Testis (tissue), 2 donors: ENCODE measurements at regions not wholly inside any gene's neighbourhood (a gene's known extent, or its start where the extent isn't known, plus 50 kb on each side); places are given as distances from the start of the nearest gene placed in this dataset.
"Not testable (repeated sequence)": the region's sequence is repeated elsewhere in the genome, so short reads cannot be mapped to it uniquely, and the experiment has no call there.

Experiments
- DNase-seq: peaks from one replicate; pipeline ENCODE4 v3.0.0-alpha.2; 2019
- H3K27ac ChIP-seq, 2 donors: fragments of 200-600 bp; sonication (generic); one replicate each; pipeline ENCODE4 v1.5.1; 2019
- H3K27me3 ChIP-seq: fragments of 200-600 bp; sonication (generic); one replicate; pipeline ENCODE4 v1.5.1; 2019
- H3K36me3 ChIP-seq: fragments of 200-600 bp; sonication (generic); one replicate; pipeline ENCODE4 v1.5.1; 2017; ENCODE audit warnings: low read depth; ENCODE audit errors: missing control alignments
- H3K4me1 ChIP-seq: fragments of 200-600 bp; sonication (generic); one replicate; pipeline ENCODE4 v1.5.1; 2019
- H3K4me3 ChIP-seq, 2 donors: fragments of 200-600 bp; sonication (generic); one replicate each; pipeline ENCODE4 v1.5.1; 2017 to 2019
- H3K9me3 ChIP-seq: fragments of 200-600 bp; sonication (generic); one replicate; pipeline ENCODE4 v1.5.1; 2017
- CTCF ChIP-seq, 3 experiments: fragments of 450-650 bp in 2 of 3; fragments of 200-600 bp in 1 of 3; sonication (generic) in 1 of 3; IDR thresholded peaks; one replicate each; pipeline ENCODE4 v1.5.1; 2016 to 2019; ENCODE audit warnings: antibody characterized with exemption in 3 of 3, mild to moderate bottlenecking in 2 of 3, moderate library complexity in 1 of 3
- POLR2A ChIP-seq: fragments of 450-650 bp; IDR thresholded peaks from one replicate; pipeline ENCODE4 v1.6.1; 2017; ENCODE audit warnings: antibody characterized with exemption, mild to moderate bottlenecking, moderate library complexity
- WGBS, 2 donors: methylation state at CpG; one replicate each; pipeline ENCODE4 v1.1.5; 2018; 5-methylcytosine and 5-hydroxymethylcytosine counted together
- intact Hi-C: fragments of 100-400 bp; cut with DNase I; formaldehyde crosslinking; loops from one replicate; pipeline ENCODE4 v1.15.1; 2023; ENCODE audit warnings: low total_unique reads

- no peaks in the 10 kb centered on the region for H3K9me3 ChIP-seq
- no peaks in the 10 kb centered on the region for H3K27me3 ChIP-seq
- no peaks in the 10 kb centered on the region for H3K36me3 ChIP-seq
- TF ChIP-seq POLR2A: no peak
- TF ChIP-seq CTCF (IDR thresholded peaks at IDR 0.05): no peak
- WGBS, 2 donors: 61 to 62% methylated on average over 23 to 24 of the region's 24 CpGs
- H3K4me3 ChIP-seq: no peak overlapping the region
- intact Hi-C loops: no loop called here
- H3K4me1 ChIP-seq: no peaks in the 10 kb centered on the region
- DNase-seq: no peak
- H3K27ac ChIP-seq: no peak overlapping the region
Measured at GRCh38 chr22:48717076-48717810, 1110.4 kb downstream of the BRD1 start.

DNA sequence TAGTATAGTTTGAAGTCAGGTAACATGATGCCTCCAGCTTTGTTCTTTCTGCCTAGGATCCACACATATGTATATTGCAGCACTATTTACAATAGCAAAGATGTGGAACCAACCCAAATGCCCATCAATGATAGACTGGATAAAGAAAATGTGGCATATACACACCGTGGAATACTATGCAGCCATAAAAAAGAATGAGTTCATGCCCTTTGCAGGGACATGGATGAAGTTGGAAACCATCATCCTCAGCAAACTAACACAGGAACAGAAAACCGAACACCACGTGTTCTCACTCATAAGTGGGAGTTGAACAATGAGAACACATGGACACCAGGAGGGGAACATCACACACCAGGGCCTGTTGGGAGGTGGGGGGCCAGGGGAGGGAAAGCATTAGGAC, 1111.5 kb downstream of the BRD1 start:
- 82 to 98% methylated on average over 3 of the region's 3 CpGs for WGBS, 2 donors
- not testable (repeated sequence) for H3K27me3 ChIP-seq, H3K36me3 ChIP-seq

DNA sequence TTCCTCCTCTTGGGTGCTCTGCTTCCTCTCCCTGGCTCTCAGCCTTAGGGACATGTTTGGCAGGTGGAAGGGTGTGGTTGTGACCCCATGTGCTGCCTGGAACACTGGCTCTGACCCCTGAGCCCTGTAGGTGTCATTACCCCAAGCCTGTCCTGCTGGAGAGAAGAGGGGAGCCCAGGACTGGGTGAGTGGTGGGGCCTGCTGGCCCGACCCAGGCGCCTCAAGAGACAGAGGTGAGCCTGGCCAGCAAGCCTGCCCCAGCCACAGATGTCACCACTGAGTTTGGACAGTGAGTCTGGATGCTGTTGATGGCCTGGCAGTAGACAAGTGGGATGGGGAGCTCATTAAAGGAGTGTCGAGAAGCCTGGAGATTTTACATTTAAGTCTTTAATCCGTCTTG, 1112.2 kb downstream of the BRD1 start:
- intact Hi-C loops: no loop called here
- WGBS, 2 donors: 89 to 96% methylated on average over 2 to 4 of the region's 4 CpGs
- no peak overlapping the region for H3K4me3 ChIP-seq
- no peaks in the 10 kb centered on the region for H3K9me3 ChIP-seq
- no peaks in the 10 kb centered on the region for H3K36me3 ChIP-seq
- H3K4me1 ChIP-seq: no peaks in the 10 kb centered on the region
- H3K27me3 ChIP-seq: no peaks in the 10 kb centered on the region
- no peak overlapping the region for H3K27ac ChIP-seq
- no peak for DNase-seq
- TF ChIP-seq CTCF (IDR thresholded peaks at IDR 0.05) (no peak), POLR2A (no peak)

More for the DNA sequence above, 1111.5 kb downstream of the BRD1 start:
- DNase-seq, H3K27ac ChIP-seq, H3K4me1 ChIP-seq, H3K9me3 ChIP-seq, H3K4me3 ChIP-seq, intact Hi-C loops: not testable (repeated sequence)

- DNase-seq: no peak
- TF ChIP-seq POLR2A: no peak
- TF ChIP-seq CTCF (IDR thresholded peaks at IDR 0.05): no peak
- intact Hi-C loops: no loop called here
- Histone ChIP-seq H3K27ac (no peak overlapping the region), H3K9me3 (no peaks in the 10 kb centered on the region), H3K4me1 (no peaks in the 10 kb centered on the region), H3K4me3 (no peak overlapping the region), H3K27me3 (no peaks in the 10 kb centered on the region), H3K36me3 (no peaks in the 10 kb centered on the region)
- 78 to 97% methylated on average over 9 of the region's 9 CpGs for WGBS, 2 donors
Measured at GRCh38 chr22:48714231-48714630, 1113.4 kb downstream of the BRD1 start.

- 87 to 93% methylated on average over 17 to 38 of the region's 38 CpGs for WGBS, 2 donors
- H3K27me3 ChIP-seq: no peaks in the 10 kb centered on the region
- no peak for DNase-seq
- H3K27ac ChIP-seq: no peak overlapping the region
- no peaks in the 10 kb centered on the region for H3K4me1 ChIP-seq
- no peaks in the 10 kb centered on the region for H3K36me3 ChIP-seq
- H3K9me3 ChIP-seq: no peaks in the 10 kb centered on the region
- TF ChIP-seq CTCF (IDR thresholded peaks at IDR 0.05) (no peak), POLR2A (no peak)
- intact Hi-C loops: no loop called here
- H3K4me3 ChIP-seq: no peak overlapping the region
Measured at GRCh38 chr22:48713272-48714205, 1114.1 kb downstream of the BRD1 start.
